Central memory CD4-positive, alpha-beta T cell (primary cell): ENCODE measurements at regions not wholly inside any gene's neighbourhood (a gene's known extent, or its start where the extent isn't known, plus 50 kb on each side); places are given as distances from the start of the nearest gene placed in this dataset.

ENCODE experiments used
- DNase-seq: peaks from one replicate; pipeline ENCODE4 v3.0.0; 2022

DNA sequence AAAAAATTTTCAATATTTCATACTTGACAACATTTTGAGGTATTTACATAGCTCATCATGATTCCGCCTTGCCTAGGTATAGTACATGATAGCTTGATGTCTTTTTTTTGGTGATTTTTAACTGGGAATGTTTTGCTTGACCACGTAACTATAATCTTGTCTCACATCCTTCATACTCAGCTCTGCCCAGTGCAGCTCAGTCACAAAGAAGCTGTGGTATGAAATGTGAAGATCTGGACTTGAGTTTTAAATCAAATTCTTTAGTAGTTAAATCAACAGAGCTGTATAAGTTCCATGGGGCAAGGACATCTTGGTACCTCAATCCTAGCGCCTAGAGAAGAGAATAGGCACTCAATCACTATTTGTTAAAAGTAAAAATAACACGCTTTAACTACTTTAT is 276.3 kb upstream of the DKK2 start:
- DNase-seq, result no peak

GRCh38 chr4:107304699-107305286 is 268.7 kb upstream of the DKK2 start:
- DNase-seq, result no peak

DNA sequence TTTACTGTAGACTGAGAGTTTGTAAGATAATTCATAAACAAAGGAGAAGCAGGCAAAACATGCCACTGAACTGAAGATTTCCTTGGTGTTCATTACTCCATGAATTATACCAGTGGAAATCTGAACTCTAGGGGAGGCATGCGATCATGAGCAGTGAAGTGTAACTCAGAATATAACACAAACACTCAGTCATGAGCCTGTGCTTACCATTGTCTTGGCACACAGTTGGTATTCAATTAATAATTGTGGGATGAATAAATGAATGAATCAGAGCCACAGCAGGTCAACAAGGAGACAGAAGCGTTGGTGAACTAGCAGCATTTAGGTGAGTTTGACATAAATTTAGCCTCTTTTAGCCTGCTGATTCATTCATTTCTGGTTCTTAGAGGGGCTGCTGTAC is 263.5 kb upstream of the DKK2 start:
- no peak for DNase-seq

- DNase-seq, result no peak
These were observed 256.9 kb upstream of the DKK2 start for GRCh38 chr4:107292979-107293378.

GRCh38 chr4:107283587-107284559 is 247.8 kb upstream of the DKK2 start:
- no peak for DNase-seq

DNA sequence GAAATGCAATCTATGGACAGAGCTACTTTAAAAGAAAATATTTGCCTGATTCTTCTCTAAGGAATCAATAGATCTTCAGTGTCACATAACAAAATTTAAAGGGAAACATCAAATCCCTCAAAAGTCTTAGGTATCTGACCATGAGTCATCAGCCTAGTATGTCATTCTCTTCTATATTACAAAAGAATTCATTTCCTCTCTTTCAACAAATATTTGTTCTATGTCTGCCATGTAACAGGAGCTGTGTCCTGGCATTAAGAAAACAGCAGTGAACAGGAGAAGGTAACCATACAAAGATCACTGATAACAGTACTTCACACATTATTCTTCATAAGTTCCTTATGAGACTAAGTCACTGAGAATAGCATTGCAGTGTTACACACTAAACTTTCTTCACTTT is 243.6 kb upstream of the DKK2 start:
- DNase-seq, result no peak

DNA sequence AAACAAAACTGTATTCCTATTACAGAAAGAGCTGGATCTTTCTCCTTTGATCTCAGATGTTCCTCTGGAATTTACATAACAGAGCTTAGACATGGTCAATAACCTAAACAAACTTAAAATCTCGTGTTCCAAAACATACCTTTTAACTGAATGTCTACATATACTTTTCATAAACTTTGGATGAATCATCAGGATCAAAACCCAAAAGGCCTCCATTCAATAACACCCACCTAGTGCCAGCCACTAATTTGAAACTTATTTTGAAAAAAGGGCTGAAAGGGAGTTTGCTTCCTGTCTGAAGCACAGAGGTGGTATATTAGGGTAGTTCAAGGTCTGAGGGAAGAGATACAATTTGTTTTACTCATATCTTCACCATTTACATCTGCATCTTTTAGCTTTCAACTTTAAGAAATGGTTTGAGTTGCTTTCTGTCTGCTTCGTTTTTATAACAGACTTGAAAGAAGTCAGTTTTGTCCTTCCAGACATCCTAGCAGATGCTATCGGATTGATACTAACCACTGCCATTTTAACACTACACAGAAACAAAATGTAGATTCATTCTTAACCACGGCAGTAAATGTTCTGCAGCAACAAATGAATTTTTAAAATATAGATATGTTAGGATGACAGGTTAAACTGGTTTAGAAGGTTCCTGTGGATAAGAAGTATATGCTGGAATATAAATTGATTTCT is 242.8 kb upstream of the DKK2 start:
- no peak for DNase-seq

DNA sequence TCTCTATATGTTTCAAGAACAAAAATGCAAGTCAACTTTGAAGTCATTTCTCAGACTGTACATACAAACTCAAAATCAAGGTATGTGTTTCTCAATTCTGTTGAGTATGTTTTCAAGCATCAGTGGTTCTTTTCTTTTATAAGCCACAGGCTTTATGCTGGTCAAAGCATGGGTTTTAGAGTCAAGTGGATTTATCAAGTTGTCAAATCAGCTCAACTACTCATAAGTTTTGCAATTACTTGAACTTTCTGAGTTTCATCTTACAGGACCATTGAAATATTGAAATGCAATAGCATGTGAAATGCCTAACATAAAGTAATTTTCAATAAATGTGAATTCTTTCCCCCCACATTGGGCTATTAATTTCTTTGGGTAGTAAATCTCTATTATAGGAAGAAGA is 239.9 kb upstream of the DKK2 start:
- DNase-seq, result no peak

- DNase-seq, result no peak
These were observed 239.1 kb upstream of the DKK2 start for GRCh38 chr4:107275225-107275624.

GRCh38 chr4:107270614-107271013 is 234.5 kb upstream of the DKK2 start:
- DNase-seq, result no peak

DNA sequence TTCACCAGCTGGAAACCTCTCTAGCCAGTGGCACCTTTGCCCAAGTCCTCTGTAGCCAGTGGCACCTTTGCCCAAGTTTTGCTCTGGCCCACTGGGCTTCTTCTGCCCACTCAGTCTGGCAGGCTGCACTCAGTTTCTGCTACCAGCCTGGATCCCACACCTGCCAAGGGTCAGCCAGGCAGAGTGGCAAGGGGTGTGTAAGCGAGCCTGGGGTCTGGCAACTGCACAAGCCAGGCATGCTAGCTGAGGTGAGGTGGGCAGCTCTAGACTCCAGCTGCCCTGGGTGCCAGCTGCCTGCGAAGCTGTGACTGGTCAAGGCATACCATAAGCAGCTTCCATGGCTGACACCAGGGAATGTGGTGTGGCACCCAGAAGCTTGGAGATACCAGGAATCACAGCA is 233.1 kb upstream of the DKK2 start:
- DNase-seq, result no peak

DNA sequence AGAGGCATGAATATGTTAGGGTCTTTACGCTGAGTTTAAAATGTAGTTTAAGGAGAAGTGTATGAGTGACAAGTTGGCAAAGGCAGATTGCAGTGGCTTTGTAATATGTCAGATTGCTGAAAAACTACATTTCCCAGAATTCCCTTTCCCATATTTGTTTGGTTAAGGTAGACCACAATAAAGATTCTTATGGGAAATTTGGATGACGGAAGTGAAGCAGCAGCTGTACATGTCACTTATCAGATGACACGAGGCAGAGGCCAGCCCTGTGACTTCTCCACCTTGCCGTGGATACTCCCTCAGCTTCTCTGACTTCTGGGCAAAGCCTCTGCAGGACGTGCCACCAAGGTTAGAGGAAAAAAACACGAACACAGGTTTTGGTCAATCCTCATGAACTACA is 229.7 kb upstream of the DKK2 start:
- DNase-seq, result no peak

GRCh38 chr4:107261241-107261874 is 225.2 kb upstream of the DKK2 start:
- DNase-seq, result no peak

DNA sequence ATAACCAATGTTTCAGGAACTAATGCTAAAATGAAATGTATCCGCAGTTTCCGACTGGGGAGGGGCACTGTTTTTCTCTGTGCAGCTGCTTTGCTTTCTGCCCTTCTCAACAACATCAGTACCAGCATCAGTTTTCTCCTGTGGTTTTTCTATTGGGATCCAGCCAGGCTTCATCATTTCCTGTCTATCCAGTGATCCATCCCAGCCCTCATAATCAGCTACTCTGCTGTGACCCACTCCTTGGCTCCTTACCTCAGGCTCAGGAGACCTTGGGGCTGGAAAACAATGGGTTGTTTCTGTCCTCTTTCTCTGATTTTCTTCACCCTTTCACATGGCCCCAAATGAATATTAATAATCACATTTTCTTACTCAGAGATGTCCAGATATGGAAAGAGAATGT is 222.2 kb upstream of the DKK2 start:
- DNase-seq, result no peak

DNA sequence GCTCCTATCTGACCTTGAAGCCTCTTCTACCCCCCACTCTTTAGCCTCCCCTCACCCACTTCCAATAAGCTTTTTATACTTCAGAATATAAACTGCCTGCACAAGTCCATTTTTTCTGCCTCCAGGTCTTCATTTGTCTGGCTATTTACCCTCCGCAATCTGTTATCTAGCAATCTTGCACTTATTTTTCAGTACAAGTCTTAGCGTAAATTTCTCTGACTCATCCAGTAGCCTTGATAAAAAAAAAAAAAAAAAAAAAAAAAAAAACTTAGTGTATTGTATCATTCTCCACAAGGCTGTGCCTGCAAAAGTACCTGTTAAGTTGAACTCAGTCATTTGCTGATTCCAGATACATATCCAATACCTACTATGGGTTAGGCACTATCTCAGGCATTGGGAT is 219.5 kb upstream of the DKK2 start:
- no peak for DNase-seq

- DNase-seq, result no peak
These were observed 219.0 kb upstream of the DKK2 start for GRCh38 chr4:107255114-107255513.

DNA sequence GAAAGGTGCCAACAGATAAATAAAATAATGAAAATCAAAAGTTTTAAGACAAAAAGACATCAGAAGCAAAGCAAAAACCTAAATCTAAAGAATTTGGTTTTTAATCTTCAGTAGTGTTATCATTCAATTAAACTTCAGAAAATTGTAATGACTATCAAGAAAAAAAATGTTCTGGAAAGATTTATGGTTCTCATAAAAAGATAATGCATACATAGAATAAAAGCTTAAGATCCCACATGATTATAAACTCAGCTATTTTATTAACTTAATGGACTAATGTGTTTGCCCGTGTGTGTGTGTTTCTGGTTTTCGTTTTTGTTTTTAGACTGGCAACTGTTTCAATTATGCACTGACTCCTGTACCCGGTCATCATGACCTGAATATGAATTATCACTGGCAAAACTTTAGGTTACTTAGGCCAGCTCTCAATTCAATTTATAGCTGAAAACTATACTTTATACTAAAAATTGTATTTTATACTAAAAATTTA is 217.5 kb upstream of the DKK2 start:
- no peak for DNase-seq

DNA sequence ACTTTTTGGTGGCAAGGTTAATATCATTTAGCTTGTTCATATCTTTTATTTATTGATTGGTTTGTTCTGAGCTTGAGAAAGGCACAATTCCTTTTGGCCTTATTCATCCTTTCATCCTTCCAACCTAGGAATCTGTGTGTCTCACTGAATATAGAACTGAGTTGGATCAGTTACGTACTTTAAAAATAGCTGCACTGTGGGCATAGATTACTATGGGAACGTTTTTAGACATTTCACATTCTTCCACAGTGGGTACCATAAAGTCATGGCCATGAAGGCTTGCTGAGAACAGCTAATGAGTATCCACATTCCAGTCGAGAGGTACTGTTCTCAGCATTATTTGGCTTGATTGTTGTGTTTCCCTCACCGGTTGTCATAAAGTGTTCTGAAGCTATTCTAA is 217.0 kb upstream of the DKK2 start:
- DNase-seq, result no peak

- DNase-seq, result no peak
These were observed 216.5 kb upstream of the DKK2 start for GRCh38 chr4:107252571-107252970.

DNA sequence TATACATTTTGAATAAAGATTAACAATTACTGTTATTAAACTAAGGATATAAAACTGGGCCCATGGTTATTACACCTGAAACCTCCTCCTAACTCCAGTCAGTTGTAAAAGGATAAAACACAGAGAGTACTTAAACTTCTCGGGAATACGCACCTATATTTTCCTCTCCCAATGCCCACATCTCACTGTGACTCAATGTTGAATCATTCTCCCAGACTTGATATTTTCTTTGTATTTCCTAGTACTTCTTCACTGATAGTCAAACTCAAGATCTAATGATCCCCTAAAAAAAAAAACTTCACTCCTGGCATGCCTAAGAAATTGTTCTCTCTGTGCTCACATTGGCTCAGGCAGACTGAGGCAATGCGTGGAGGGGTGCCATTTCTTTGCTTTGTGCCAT is 212.5 kb upstream of the DKK2 start:
- no peak for DNase-seq

GRCh38 chr4:107247738-107248137 is 211.6 kb upstream of the DKK2 start:
- no peak for DNase-seq

GRCh38 chr4:107246761-107247160 is 210.6 kb upstream of the DKK2 start:
- no peak for DNase-seq

- DNase-seq, result no peak
These were observed 207.1 kb upstream of the DKK2 start for GRCh38 chr4:107243141-107243781.
